ENCODE measurements at regions not wholly inside any gene's neighbourhood (a gene's known extent, or its start where the extent isn't known, plus 50 kb on each side); places are given as distances from the start of the nearest gene placed in this dataset.

GRCh38 chr5:38672059-38672788 is 115.8 kb upstream of the LIFR start:
- Histone ChIP-seq H3K9ac (ENCODE audit: low read depth, low read length, poor library complexity, severe bottlenecking) (no peak overlapping the region), H3F3A (ENCODE audit: low read depth) (no peaks in the 10 kb centered on the region), H4K20me1 (ENCODE audit: insufficient read depth, low read length, poor library complexity, severe bottlenecking) (no peaks in the 10 kb centered on the region), H3K79me2 (ENCODE audit: insufficient read depth, low read length) (no peaks in the 10 kb centered on the region), H3K27me3 (ENCODE audit: insufficient read depth, low read length, poor library complexity, severe bottlenecking) (no peaks in the 10 kb centered on the region), H2AFZ (ENCODE audit: low read length) (no peak overlapping the region), H3K9me2 (replicated peaks; ENCODE audit: low read depth, low read length) (no peaks in the 10 kb centered on the region), H3K36me3 (ENCODE audit: insufficient read depth, low read length) (no peaks in the 10 kb centered on the region), H3K4me2 (ENCODE audit: low read depth, low read length, poor library complexity, severe bottlenecking) (no peak overlapping the region), H3K9me3 (ENCODE audit: insufficient read depth, low read depth, low read length) (no peaks in the 10 kb centered on the region), H3K4me1 (ENCODE audit: insufficient read depth, low read length, poor library complexity, severe bottlenecking) (no peaks in the 10 kb centered on the region), H3K4me3 (ENCODE audit: low read length, poor library complexity, severe bottlenecking) (no peak overlapping the region)
- TF ChIP-seq, protein P1, sequence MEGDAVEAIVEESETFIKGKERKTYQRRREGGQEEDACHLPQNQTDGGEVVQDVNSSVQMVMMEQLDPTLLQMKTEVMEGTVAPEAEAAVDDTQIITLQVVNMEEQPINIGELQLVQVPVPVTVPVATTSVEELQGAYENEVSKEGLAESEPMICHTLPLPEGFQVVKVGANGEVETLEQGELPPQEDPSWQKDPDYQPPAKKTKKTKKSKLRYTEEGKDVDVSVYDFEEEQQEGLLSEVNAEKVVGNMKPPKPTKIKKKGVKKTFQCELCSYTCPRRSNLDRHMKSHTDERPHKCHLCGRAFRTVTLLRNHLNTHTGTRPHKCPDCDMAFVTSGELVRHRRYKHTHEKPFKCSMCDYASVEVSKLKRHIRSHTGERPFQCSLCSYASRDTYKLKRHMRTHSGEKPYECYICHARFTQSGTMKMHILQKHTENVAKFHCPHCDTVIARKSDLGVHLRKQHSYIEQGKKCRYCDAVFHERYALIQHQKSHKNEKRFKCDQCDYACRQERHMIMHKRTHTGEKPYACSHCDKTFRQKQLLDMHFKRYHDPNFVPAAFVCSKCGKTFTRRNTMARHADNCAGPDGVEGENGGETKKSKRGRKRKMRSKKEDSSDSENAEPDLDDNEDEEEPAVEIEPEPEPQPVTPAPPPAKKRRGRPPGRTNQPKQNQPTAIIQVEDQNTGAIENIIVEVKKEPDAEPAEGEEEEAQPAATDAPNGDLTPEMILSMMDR (conservative IDR thresholded peaks at IDR 0.05; ENCODE audit: low read length): no peak
- TF ChIP-seq EZH2phosphoT487 (IDR thresholded peaks at IDR 0.05; ENCODE audit: borderline replicate concordance): no peak

DNA sequence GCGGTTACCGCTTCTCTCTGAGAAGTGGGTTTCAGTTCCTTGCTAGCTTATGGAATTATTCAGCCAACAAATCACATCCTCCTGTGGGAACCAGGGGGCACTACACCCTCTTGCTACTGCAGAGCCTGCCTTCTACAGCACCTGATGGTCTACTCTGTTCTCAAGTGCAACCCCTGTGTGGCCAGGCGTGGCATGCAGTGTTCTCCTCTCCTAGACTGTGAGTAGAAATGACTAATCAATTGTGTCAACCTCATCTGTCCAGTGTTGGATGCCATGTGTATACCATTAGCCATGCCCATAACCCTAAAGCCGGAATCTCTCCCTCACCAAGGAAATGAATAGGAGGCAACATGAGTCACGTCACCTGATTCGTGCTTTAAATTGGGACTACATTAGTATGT is 117.2 kb upstream of the LIFR start:
- no peak overlapping the region for H2AFZ ChIP-seq (ENCODE audit: low read length)
- H3K4me3 ChIP-seq (ENCODE audit: low read length, poor library complexity, severe bottlenecking): no peak overlapping the region
- H3K79me2 ChIP-seq (ENCODE audit: insufficient read depth, low read length): no peaks in the 10 kb centered on the region
- TF ChIP-seq, protein P1 (conservative IDR thresholded peaks at IDR 0.05; ENCODE audit: low read length): no peak
- no peak for TF ChIP-seq EZH2phosphoT487 (IDR thresholded peaks at IDR 0.05; ENCODE audit: borderline replicate concordance)
- H3K4me1 ChIP-seq (ENCODE audit: insufficient read depth, low read length, poor library complexity, severe bottlenecking): no peaks in the 10 kb centered on the region
- no peaks in the 10 kb centered on the region for H3K9me2 ChIP-seq (replicated peaks; ENCODE audit: low read depth, low read length)
- no peaks in the 10 kb centered on the region for H3K9me3 ChIP-seq (ENCODE audit: insufficient read depth, low read depth, low read length)
- no peaks in the 10 kb centered on the region for H3K36me3 ChIP-seq (ENCODE audit: insufficient read depth, low read length)
- H4K20me1 ChIP-seq (ENCODE audit: insufficient read depth, low read length, poor library complexity, severe bottlenecking): no peaks in the 10 kb centered on the region
- H3K9ac ChIP-seq (ENCODE audit: low read depth, low read length, poor library complexity, severe bottlenecking): no peak overlapping the region
- H3K4me2 ChIP-seq (ENCODE audit: low read depth, low read length, poor library complexity, severe bottlenecking): no peak overlapping the region
- H3F3A ChIP-seq (ENCODE audit: low read depth): no peaks in the 10 kb centered on the region
- H3K27me3 ChIP-seq (ENCODE audit: insufficient read depth, low read length, poor library complexity, severe bottlenecking): no peaks in the 10 kb centered on the region

GRCh38 chr5:38675443-38675842 is 119.0 kb upstream of the LIFR start:
- Histone ChIP-seq H4K20me1 (ENCODE audit: insufficient read depth, low read length, poor library complexity, severe bottlenecking) (no peaks in the 10 kb centered on the region), H3F3A (ENCODE audit: low read depth) (no peaks in the 10 kb centered on the region), H3K9me2 (replicated peaks; ENCODE audit: low read depth, low read length) (no peaks in the 10 kb centered on the region), H3K4me1 (ENCODE audit: insufficient read depth, low read length, poor library complexity, severe bottlenecking) (no peaks in the 10 kb centered on the region), H3K79me2 (ENCODE audit: insufficient read depth, low read length) (no peaks in the 10 kb centered on the region), H3K4me3 (ENCODE audit: low read length, poor library complexity, severe bottlenecking) (no peak overlapping the region), H3K4me2 (ENCODE audit: low read depth, low read length, poor library complexity, severe bottlenecking) (no peak overlapping the region), H3K9me3 (ENCODE audit: insufficient read depth, low read depth, low read length) (no peaks in the 10 kb centered on the region), H3K36me3 (ENCODE audit: insufficient read depth, low read length) (no peaks in the 10 kb centered on the region), H3K9ac (ENCODE audit: low read depth, low read length, poor library complexity, severe bottlenecking) (no peak overlapping the region), H3K27me3 (ENCODE audit: insufficient read depth, low read length, poor library complexity, severe bottlenecking) (no peaks in the 10 kb centered on the region), H2AFZ (ENCODE audit: low read length) (no peak overlapping the region)
- no peak for TF ChIP-seq EZH2phosphoT487 (IDR thresholded peaks at IDR 0.05; ENCODE audit: borderline replicate concordance)
- TF ChIP-seq, protein P1 (conservative IDR thresholded peaks at IDR 0.05; ENCODE audit: low read length): no peak
